PC-9 (cell line): ENCODE measurements at regions not wholly inside any gene's neighbourhood (a gene's known extent, or its start where the extent isn't known, plus 50 kb on each side); places are given as distances from the start of the nearest gene placed in this dataset.

Experiments used
- BruUV-seq: library from RNA; stranded (reverse); fragments of 400-500 nt; replicated peaks from 2 replicates; lab custom pipeline; 2021; lab: Mats Ljungman, UMichigan
- CTCF ChIA-PET: fragments of 300-600 bp; sonication (Branson Sonifier 250); formaldehyde crosslinking; loops from one replicate; lab custom pipeline; 2022; ENCODE audit warnings: antibody characterized with exemption; lab: Charles Lee
- POLR2A ChIA-PET: fragments of 300-600 bp; sonication (Branson Sonifier 250); formaldehyde crosslinking; loops from one replicate; lab custom pipeline; 2022; ENCODE audit warnings: antibody characterized with exemption; ENCODE audit not compliant: unreplicated experiment; lab: Charles Lee
- DNase-seq, 2 experiments: peaks; one replicate each; pipeline versions ENCODE4 v3.0.0 to v3.0.0-alpha.2; 2015 to 2022; ENCODE audit warnings: mixed read lengths in 1 of 2
- H2AFZ ChIP-seq: fragments of 200-600 bp; sonication (generic); 2 replicates; pipeline ENCODE4 v1.8.1; 2017; ENCODE audit warnings: antibody characterized with exemption
- H3F3A ChIP-seq: fragments of 200-600 bp; sonication (generic); 2 replicates; pipeline ENCODE4 v1.8.1; 2017; ENCODE audit warnings: antibody characterized with exemption, mild to moderate bottlenecking, low read depth; ENCODE audit not compliant: insufficient read depth
- H3K27ac ChIP-seq: fragments of 200-600 bp; sonication (generic); 2 replicates; pipeline ENCODE4 v1.6.1; 2016; ENCODE audit warnings: mixed run types
- H3K27me3 ChIP-seq: fragments of 200-600 bp; sonication (generic); 2 replicates; pipeline ENCODE4 v1.6.1; 2016; ENCODE audit warnings: low read depth, mixed run types; ENCODE audit not compliant: insufficient read depth
- H3K36me3 ChIP-seq: fragments of 200-600 bp; sonication (generic); 2 replicates; pipeline ENCODE4 v1.6.1; 2016; ENCODE audit warnings: low read depth, mixed run types
- H3K4me1 ChIP-seq: fragments of 200-600 bp; sonication (generic); replicated peaks from 2 replicates; pipeline ENCODE4 v1.6.1; 2016; ENCODE audit warnings: mixed run types; ENCODE audit not compliant: insufficient read depth
- H3K4me2 ChIP-seq: fragments of 200-600 bp; sonication (generic); 2 replicates; pipeline ENCODE4 v1.6.1; 2017; ENCODE audit warnings: mixed run types
- H3K4me3 ChIP-seq: fragments of 200-600 bp; sonication (generic); 2 replicates; pipeline ENCODE4 v1.6.1; 2016; ENCODE audit warnings: mixed run types
- H3K79me2 ChIP-seq: fragments of 200-600 bp; sonication (generic); 2 replicates; pipeline ENCODE4 v1.6.1; 2017; ENCODE audit warnings: low read depth, mixed run types
- H3K9me2 ChIP-seq: fragments of 200-600 bp; sonication (generic); 2 replicates; pipeline ENCODE4 v1.8.1; 2017; ENCODE audit warnings: mild to moderate bottlenecking; ENCODE audit not compliant: insufficient read depth
- H3K9me3 ChIP-seq: fragments of 200-600 bp; sonication (generic); 2 replicates; pipeline ENCODE4 v1.8.1; 2016; ENCODE audit warnings: low read depth; ENCODE audit not compliant: insufficient read depth
- H4K20me1 ChIP-seq: fragments of 200-600 bp; sonication (generic); 2 replicates; pipeline ENCODE4 v1.8.1; 2017; ENCODE audit not compliant: insufficient read depth
- EZH2 ChIP-seq: fragments of 200-600 bp; sonication (generic); IDR thresholded peaks from 2 replicates; pipeline ENCODE4 v1.8.0; 2017; ENCODE audit warnings: antibody characterized with exemption, low read depth
- intact Hi-C: fragments of 100-400 bp; cut with micrococcal nuclease; formaldehyde crosslinking; loops from one replicate; pipeline ENCODE4 v1.10.0; 2022; ENCODE audit not compliant: unreplicated experiment
- TF ChIP-seq, protein P1 (sequence below): fragments of 200-600 bp; sonication (generic); conservative IDR thresholded peaks from 2 replicates; pipeline ENCODE4 v1.6.1; 2017; ENCODE audit warnings: mixed run types, antibody characterized with exemption, mild to moderate bottlenecking, moderate library complexity

GRCh38 chr18:66999003-66999402 is 395.1 kb upstream of the CDH19 start:
- H3K4me1 ChIP-seq = no peaks in the 10 kb centered on the region
- no peak overlapping the region for H2AFZ ChIP-seq
- no peaks in the 10 kb centered on the region for H3K36me3 ChIP-seq
- no peak overlapping the region for H3K27ac ChIP-seq
- no peaks in the 10 kb centered on the region for H3K79me2 ChIP-seq
- no peak overlapping the region for H3K4me3 ChIP-seq
- no peaks in the 10 kb centered on the region for H3F3A ChIP-seq
- BruUV-seq = no TSS peak
- DNase-seq = no peak
- no peaks in the 10 kb centered on the region for H4K20me1 ChIP-seq
- H3K4me2 ChIP-seq = no peak overlapping the region
- intact Hi-C loops = no loop called here
- ChIA-PET CTCF (no interaction called here), POLR2A (no interaction called here)
- no peak for TF ChIP-seq EZH2
- TF ChIP-seq, protein P1, sequence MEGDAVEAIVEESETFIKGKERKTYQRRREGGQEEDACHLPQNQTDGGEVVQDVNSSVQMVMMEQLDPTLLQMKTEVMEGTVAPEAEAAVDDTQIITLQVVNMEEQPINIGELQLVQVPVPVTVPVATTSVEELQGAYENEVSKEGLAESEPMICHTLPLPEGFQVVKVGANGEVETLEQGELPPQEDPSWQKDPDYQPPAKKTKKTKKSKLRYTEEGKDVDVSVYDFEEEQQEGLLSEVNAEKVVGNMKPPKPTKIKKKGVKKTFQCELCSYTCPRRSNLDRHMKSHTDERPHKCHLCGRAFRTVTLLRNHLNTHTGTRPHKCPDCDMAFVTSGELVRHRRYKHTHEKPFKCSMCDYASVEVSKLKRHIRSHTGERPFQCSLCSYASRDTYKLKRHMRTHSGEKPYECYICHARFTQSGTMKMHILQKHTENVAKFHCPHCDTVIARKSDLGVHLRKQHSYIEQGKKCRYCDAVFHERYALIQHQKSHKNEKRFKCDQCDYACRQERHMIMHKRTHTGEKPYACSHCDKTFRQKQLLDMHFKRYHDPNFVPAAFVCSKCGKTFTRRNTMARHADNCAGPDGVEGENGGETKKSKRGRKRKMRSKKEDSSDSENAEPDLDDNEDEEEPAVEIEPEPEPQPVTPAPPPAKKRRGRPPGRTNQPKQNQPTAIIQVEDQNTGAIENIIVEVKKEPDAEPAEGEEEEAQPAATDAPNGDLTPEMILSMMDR = no peak
- H3K9me2 ChIP-seq = no peaks in the 10 kb centered on the region
- no peaks in the 10 kb centered on the region for H3K9me3 ChIP-seq
- H3K27me3 ChIP-seq = no peaks in the 10 kb centered on the region

- Histone ChIP-seq H3F3A (no peaks in the 10 kb centered on the region), H3K4me2 (no peak overlapping the region), H3K9me3 (no peaks in the 10 kb centered on the region), H2AFZ (no peak overlapping the region), H3K27me3 (no peaks in the 10 kb centered on the region), H3K4me3 (no peak overlapping the region), H3K36me3 (no peaks in the 10 kb centered on the region), H3K9me2 (no peaks in the 10 kb centered on the region), H4K20me1 (no peaks in the 10 kb centered on the region), H3K27ac (no peak overlapping the region), H3K4me1 (no peaks in the 10 kb centered on the region), H3K79me2 (no peaks in the 10 kb centered on the region)
- intact Hi-C loops = no loop called here
- no peak for TF ChIP-seq EZH2
- TF ChIP-seq, protein P1 = no peak
- DNase-seq = no peak
- ChIA-PET CTCF (no interaction called here), POLR2A (no interaction called here)
- BruUV-seq = no TSS peak
Measured at GRCh38 chr18:66995270-66995669, 391.4 kb upstream of the CDH19 start.

GRCh38 chr18:66994790-66995189 is 390.9 kb upstream of the CDH19 start:
- Histone ChIP-seq H3K27ac (no peak overlapping the region), H4K20me1 (no peaks in the 10 kb centered on the region), H3K9me3 (no peaks in the 10 kb centered on the region), H3K27me3 (no peaks in the 10 kb centered on the region), H3K4me2 (no peak overlapping the region), H2AFZ (no peak overlapping the region), H3K79me2 (no peaks in the 10 kb centered on the region), H3K4me1 (no peaks in the 10 kb centered on the region), H3K4me3 (no peak overlapping the region), H3F3A (no peaks in the 10 kb centered on the region), H3K36me3 (no peaks in the 10 kb centered on the region), H3K9me2 (no peaks in the 10 kb centered on the region)
- no TSS peak for BruUV-seq
- CTCF ChIA-PET = no interaction called here
- TF ChIP-seq EZH2 = no peak
- TF ChIP-seq, protein P1 = no peak
- intact Hi-C loops = no loop called here
- no peak for DNase-seq
- POLR2A ChIA-PET = no interaction called here
